ENCODE measurements at regions not wholly inside any gene's neighbourhood (a gene's known extent, or its start where the extent isn't known, plus 50 kb on each side); places are given as distances from the start of the nearest gene placed in this dataset.

DNA sequence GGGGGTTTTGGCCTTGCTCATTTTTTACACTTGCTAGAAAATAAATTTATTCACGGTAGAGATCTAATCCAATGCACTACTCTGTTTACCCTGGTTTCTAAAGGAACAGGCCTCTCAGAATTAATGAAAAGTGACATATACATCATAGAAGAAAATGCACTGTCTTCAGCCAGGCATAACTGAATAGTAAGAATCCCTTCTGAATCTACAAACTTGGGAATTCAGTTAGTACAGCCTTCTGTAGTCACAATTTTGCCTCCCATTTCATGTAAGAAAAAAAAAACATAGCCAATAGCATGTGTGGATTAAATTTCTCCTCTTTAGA, 197.3 kb downstream of the CAAP1 start:
- TF ChIP-seq, protein P1, sequence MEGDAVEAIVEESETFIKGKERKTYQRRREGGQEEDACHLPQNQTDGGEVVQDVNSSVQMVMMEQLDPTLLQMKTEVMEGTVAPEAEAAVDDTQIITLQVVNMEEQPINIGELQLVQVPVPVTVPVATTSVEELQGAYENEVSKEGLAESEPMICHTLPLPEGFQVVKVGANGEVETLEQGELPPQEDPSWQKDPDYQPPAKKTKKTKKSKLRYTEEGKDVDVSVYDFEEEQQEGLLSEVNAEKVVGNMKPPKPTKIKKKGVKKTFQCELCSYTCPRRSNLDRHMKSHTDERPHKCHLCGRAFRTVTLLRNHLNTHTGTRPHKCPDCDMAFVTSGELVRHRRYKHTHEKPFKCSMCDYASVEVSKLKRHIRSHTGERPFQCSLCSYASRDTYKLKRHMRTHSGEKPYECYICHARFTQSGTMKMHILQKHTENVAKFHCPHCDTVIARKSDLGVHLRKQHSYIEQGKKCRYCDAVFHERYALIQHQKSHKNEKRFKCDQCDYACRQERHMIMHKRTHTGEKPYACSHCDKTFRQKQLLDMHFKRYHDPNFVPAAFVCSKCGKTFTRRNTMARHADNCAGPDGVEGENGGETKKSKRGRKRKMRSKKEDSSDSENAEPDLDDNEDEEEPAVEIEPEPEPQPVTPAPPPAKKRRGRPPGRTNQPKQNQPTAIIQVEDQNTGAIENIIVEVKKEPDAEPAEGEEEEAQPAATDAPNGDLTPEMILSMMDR (conservative IDR thresholded peaks at IDR 0.05; ENCODE audit: low read depth, low read length): no peak
- no peak for TF ChIP-seq EZH2 (IDR thresholded peaks at IDR 0.05; ENCODE audit: borderline replicate concordance, low read depth, low read length, poor library complexity, severe bottlenecking)

Measured in A673 (cell line).